ENCODE measurements at regions not wholly inside any gene's neighbourhood (a gene's known extent, or its start where the extent isn't known, plus 50 kb on each side); places are given as distances from the start of the nearest gene placed in this dataset.

DNA sequence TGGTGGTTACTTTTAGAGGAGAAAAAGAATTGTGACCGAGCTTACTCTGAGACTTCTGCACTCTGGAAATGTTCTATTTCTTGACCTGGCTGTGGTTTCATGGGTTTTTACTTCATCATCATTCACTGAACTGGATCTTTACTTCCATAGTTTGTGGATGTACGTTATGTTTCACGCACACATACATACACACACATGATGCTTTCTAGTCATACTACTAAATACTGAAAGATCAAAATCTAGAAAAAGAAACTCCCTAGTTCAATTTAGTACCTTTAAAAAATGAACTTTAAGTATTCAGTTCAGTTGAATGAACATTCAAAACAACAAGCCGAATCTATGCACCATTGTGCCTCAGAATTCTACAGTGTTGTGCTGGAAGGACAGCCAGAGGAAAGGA lies 65.0 kb downstream of the TEX35 start:
- Mint-ChIP-seq H3K27me3 (ENCODE audit: unreplicated experiment) (no peaks in the 10 kb centered on the region), H3K4me1 (ENCODE audit: unreplicated experiment) (peaks cover 7% of the 10 kb centered on the region), H3K36me3 (ENCODE audit: unreplicated experiment) (no peaks in the 10 kb centered on the region), H3K27ac (ENCODE audit: unreplicated experiment) (no peak overlapping the region), H3K4me3 (ENCODE audit: unreplicated experiment) (no peak overlapping the region), H3K9me3 (ENCODE audit: unreplicated experiment) (no peaks in the 10 kb centered on the region)
- TF ChIP-seq, protein P1, sequence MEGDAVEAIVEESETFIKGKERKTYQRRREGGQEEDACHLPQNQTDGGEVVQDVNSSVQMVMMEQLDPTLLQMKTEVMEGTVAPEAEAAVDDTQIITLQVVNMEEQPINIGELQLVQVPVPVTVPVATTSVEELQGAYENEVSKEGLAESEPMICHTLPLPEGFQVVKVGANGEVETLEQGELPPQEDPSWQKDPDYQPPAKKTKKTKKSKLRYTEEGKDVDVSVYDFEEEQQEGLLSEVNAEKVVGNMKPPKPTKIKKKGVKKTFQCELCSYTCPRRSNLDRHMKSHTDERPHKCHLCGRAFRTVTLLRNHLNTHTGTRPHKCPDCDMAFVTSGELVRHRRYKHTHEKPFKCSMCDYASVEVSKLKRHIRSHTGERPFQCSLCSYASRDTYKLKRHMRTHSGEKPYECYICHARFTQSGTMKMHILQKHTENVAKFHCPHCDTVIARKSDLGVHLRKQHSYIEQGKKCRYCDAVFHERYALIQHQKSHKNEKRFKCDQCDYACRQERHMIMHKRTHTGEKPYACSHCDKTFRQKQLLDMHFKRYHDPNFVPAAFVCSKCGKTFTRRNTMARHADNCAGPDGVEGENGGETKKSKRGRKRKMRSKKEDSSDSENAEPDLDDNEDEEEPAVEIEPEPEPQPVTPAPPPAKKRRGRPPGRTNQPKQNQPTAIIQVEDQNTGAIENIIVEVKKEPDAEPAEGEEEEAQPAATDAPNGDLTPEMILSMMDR (IDR thresholded peaks at IDR 0.05), result no peak
- no peak for DNase-seq (ENCODE audit: extremely low spot score, unreplicated experiment)

DNA sequence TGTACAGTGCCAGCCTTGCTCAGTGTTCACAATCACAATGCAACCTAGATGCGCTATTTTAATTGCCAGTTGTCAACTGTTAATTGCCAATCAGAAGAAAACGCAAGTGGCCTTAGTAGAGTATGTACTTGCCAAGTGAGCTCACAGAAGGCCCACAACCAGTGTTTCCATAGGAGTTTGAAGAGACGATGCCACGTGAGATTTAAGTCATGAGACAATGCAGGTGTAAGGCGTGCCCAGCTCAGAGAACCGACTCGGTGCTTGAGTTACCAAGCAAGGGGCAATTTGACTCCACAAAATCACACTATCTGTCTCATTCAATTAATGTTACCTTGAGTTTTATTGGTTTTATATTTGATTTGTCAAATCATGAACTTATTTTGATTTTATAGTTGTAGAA lies 65.6 kb downstream of the TEX35 start:
- Mint-ChIP-seq H3K27ac (ENCODE audit: unreplicated experiment) (no peak overlapping the region), H3K36me3 (ENCODE audit: unreplicated experiment) (no peaks in the 10 kb centered on the region), H3K27me3 (ENCODE audit: unreplicated experiment) (no peaks in the 10 kb centered on the region), H3K4me3 (ENCODE audit: unreplicated experiment) (no peak overlapping the region), H3K4me1 (ENCODE audit: unreplicated experiment) (peaks cover 7% of the 10 kb centered on the region), H3K9me3 (ENCODE audit: unreplicated experiment) (no peaks in the 10 kb centered on the region)
- TF ChIP-seq, protein P1 (IDR thresholded peaks at IDR 0.05), result no peak
- DNase-seq (ENCODE audit: extremely low spot score, unreplicated experiment), result peak; percentile 46

DNA sequence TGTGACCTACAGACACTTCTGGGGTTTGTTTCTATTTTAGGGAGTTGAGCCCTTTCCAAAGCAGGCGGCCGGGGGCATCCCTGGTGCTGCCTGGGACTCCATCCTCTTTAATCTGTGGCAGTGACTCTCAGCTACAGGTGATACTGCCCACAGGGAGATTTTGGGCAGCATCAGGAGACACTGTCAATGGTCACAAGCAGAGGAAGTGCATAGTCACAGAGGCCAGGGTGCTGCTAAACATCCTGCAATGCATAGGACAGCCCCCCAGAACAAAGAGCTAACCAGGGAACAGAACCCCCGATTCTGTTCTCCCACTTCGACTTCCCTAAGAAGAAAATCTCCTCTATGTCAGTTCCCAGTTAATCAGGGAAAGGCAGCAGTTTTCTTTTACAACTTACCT lies 66.2 kb downstream of the TEX35 start:
- Mint-ChIP-seq H3K4me3 (ENCODE audit: unreplicated experiment) (no peak overlapping the region), H3K27ac (ENCODE audit: unreplicated experiment) (no peak overlapping the region), H3K36me3 (ENCODE audit: unreplicated experiment) (no peaks in the 10 kb centered on the region), H3K9me3 (ENCODE audit: unreplicated experiment) (no peaks in the 10 kb centered on the region), H3K4me1 (ENCODE audit: unreplicated experiment) (peaks cover 7% of the 10 kb centered on the region), H3K27me3 (ENCODE audit: unreplicated experiment) (no peaks in the 10 kb centered on the region)
- peak; percentile 6 for DNase-seq (ENCODE audit: extremely low spot score, unreplicated experiment)
- TF ChIP-seq, protein P1 (IDR thresholded peaks at IDR 0.05), result no peak

DNA sequence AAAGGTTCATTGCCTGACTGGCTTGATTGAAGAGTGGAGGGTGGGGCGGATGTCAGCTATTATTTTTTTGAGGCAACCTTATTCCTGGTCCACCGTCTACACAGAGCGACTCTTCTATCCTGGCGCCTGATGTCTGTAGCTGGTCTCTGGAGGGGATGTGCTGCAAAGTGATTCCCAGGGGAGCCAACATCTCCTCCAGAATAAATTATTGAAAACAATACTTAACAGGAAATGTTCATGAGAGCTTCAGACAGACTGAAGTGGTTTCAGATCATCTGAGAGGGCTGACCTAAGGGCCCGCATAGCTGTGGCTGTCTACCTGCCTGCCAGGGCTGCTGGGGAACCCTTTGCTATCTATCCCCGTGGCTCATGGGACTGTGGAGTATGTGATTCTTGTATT lies 66.7 kb downstream of the TEX35 start:
- H3K4me1 Mint-ChIP-seq (ENCODE audit: unreplicated experiment), result peaks cover 7% of the 10 kb centered on the region
- H3K9me3 Mint-ChIP-seq (ENCODE audit: unreplicated experiment), result no peaks in the 10 kb centered on the region
- H3K4me3 Mint-ChIP-seq (ENCODE audit: unreplicated experiment), result no peak overlapping the region
- no peaks in the 10 kb centered on the region for H3K36me3 Mint-ChIP-seq (ENCODE audit: unreplicated experiment)
- no peaks in the 10 kb centered on the region for H3K27me3 Mint-ChIP-seq (ENCODE audit: unreplicated experiment)
- TF ChIP-seq, protein P1 (IDR thresholded peaks at IDR 0.05), result no peak
- no peak overlapping the region for H3K27ac Mint-ChIP-seq (ENCODE audit: unreplicated experiment)
- peak; percentile 46 for DNase-seq (ENCODE audit: extremely low spot score, unreplicated experiment)

DNA sequence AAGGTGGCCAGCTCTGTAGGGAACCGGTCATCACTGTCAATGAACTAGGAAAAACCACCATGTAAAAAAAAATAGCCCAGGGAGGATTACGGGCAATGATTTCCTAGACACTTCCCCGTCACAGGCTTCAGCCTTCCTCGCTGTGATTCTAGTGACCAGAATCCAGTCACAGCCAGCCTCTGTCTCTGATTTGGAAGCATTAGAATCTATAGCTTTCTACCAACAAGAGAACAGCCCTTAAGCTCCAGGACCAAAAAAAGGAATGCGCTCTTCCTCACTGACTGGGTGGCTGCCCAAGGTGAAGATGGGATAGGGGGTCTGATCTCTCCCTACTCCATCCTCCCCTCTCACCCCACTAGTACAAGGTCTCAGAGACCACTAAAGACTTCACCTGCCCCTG lies 67.2 kb downstream of the TEX35 start:
- Mint-ChIP-seq H3K27me3 (ENCODE audit: unreplicated experiment) (no peaks in the 10 kb centered on the region), H3K4me1 (ENCODE audit: unreplicated experiment) (peaks cover 7% of the 10 kb centered on the region), H3K4me3 (ENCODE audit: unreplicated experiment) (no peak overlapping the region), H3K9me3 (ENCODE audit: unreplicated experiment) (no peaks in the 10 kb centered on the region), H3K36me3 (ENCODE audit: unreplicated experiment) (no peaks in the 10 kb centered on the region), H3K27ac (ENCODE audit: unreplicated experiment) (no peak overlapping the region)
- DNase-seq (ENCODE audit: extremely low spot score, unreplicated experiment), result peak; percentile 38
- TF ChIP-seq, protein P1 (IDR thresholded peaks at IDR 0.05), result no peak

Data from osteocyte (in vitro differentiated cells).